Stimulated activated CD4-positive, alpha-beta T cell treated with anti-CD3 and anti-CD28 coated beads, TNF-alpha, amount 100 ng/mL, for 24 hours (primary cell): ENCODE measurements at regions not wholly inside any gene's neighbourhood (a gene's known extent, or its start where the extent isn't known, plus 50 kb on each side); places are given as distances from the start of the nearest gene placed in this dataset.
"Not testable (repeated sequence)": the region's sequence is repeated elsewhere in the genome, so short reads cannot be mapped to it uniquely, and the experiment has no call there.

Experiments used
- DNase-seq, 3 experiments: peaks; one replicate each; pipeline ENCODE4 v3.0.0-alpha.2; 2020; ENCODE audit warnings: low read depth in 3 of 3

GRCh38 chr11:29628609-29629008 is 388.2 kb downstream of the KCNA4 start:
- no peak for DNase-seq

GRCh38 chr11:29627541-29627940 is 389.3 kb downstream of the KCNA4 start:
- DNase-seq, result no peak

GRCh38 chr11:29623144-29623722 is 393.6 kb downstream of the KCNA4 start:
- DNase-seq, result no peak

GRCh38 chr11:29616611-29617010 is 400.2 kb downstream of the KCNA4 start:
- no peak for DNase-seq

GRCh38 chr11:29612423-29612822 is 404.4 kb downstream of the KCNA4 start:
- no peak for DNase-seq

- DNase-seq, result no peak
Measured at GRCh38 chr11:29606330-29607031, 410.3 kb downstream of the KCNA4 start.

- DNase-seq, result not testable (repeated sequence)
Measured at GRCh38 chr11:29600151-29600575, 416.7 kb downstream of the KCNA4 start.

- DNase-seq, result no peak
Measured at GRCh38 chr11:29584342-29584741, 432.5 kb downstream of the KCNA4 start.

GRCh38 chr11:29578806-29579205 is 438.0 kb downstream of the KCNA4 start:
- no peak for DNase-seq

GRCh38 chr11:29564486-29564885 is 452.3 kb downstream of the KCNA4 start:
- no peak for DNase-seq

GRCh38 chr11:29562183-29562582 is 454.6 kb downstream of the KCNA4 start:
- DNase-seq, result no peak

GRCh38 chr11:29553990-29554389 is 462.8 kb downstream of the KCNA4 start:
- DNase-seq, result no peak

- no peak for DNase-seq
Measured at GRCh38 chr11:29538339-29539036, 478.3 kb downstream of the KCNA4 start.

GRCh38 chr11:29534836-29535235 is 482.0 kb downstream of the KCNA4 start:
- DNase-seq, result no peak

- DNase-seq, result no peak
Measured at GRCh38 chr11:29530961-29531360, 485.9 kb downstream of the KCNA4 start.

- no peak for DNase-seq
Measured at GRCh38 chr11:29527391-29527936, 489.4 kb downstream of the KCNA4 start.

- no peak for DNase-seq
Measured at GRCh38 chr11:29518389-29519174, 498.2 kb downstream of the KCNA4 start.

GRCh38 chr11:29511394-29511793 is 505.4 kb downstream of the KCNA4 start:
- DNase-seq, result no peak

GRCh38 chr11:29507376-29507775 is 509.5 kb downstream of the KCNA4 start:
- DNase-seq, result no peak

- DNase-seq, result no peak
Measured at GRCh38 chr11:29495676-29496075, 521.2 kb downstream of the KCNA4 start.

GRCh38 chr11:29490938-29491337 is 525.9 kb downstream of the KCNA4 start:
- no peak for DNase-seq

- DNase-seq, result no peak
Measured at GRCh38 chr11:29486301-29486700, 530.5 kb downstream of the KCNA4 start.
